ENCODE measurements at regions not wholly inside any gene's neighbourhood (a gene's known extent, or its start where the extent isn't known, plus 50 kb on each side); places are given as distances from the start of the nearest gene placed in this dataset.

DNA sequence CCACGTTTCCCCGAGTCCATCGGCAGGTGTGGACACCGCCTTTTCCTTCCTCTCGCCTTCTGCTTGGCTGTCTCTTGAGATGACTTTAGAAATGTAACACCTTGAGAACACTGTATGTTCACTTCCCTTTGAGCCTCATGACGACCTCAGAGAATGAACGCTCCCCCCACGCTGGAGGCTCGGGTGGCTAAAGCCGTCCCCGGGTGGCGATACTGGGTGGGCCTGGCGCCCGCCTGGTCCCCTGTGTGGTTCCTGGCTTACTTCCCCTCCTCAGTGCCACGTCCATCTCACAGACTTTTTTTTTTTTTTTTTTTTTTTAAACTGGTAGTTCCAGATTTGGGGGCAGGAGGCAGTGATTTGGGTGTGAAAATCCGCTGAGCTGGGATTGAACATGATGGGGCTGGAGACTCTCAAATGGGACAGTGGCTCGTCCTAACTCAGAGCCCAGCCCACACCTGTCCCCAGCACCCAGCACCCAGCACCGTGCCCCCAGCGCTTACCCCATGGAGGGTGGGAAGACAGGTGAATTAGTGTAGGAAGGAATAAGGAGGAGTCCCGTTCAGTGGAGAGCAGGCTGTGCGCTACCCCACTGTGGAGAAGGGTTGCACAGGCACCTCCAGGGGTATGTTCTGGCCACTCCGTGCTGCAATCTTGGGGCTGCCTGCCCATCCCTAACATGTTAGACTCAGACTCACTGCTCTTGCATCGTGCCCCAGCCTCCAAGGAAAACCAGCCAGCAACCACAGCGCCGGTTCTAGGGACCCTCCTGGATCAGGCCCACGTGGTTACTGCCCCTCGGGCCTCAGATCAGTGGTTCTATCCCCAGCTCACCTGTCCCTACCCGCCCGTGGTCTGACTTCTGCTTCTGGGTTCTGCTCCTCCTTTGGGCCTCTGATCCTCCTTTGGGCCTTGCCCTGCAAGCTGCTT, 174.0 kb downstream of the ASB1 start:
- DNase-seq, result no peak

DNA sequence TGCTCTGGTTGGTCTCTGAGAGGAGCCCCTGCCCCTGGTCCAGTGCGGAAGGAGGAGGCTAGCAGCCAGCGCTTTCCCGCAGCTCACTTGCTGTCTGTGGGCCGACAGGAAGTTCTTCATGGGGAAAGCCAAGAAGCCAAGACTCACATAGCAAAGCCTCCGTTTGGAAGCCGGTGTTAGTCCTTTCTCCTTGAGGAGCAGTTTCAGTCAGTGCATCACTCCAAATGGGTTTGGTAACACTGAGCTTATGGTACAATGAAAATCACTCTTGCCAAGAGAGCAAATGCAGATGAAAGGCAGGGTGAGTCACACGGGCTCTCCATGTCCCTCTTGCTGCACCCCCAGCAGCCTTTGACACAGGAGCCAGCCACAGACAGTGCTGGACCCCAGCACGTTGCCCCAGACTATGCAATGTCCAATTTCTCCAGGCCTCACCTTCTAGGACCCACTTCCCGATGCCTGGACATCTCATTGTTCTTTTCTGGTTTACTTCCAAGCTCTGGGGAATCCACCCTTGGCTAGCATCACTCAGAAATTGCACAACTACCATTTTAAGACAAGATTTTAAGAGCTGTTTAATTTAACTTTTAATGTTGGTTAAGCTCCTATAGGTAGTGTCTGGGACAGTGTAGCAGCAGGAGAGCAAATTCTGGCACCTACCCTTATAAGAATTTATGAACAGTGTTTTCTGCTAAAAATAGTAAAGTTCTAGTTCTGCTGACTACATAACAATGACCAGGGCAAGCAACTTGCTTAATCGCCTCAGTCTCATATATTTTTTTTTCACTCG, 174.9 kb downstream of the ASB1 start:
- DNase-seq, result no peak

DNA sequence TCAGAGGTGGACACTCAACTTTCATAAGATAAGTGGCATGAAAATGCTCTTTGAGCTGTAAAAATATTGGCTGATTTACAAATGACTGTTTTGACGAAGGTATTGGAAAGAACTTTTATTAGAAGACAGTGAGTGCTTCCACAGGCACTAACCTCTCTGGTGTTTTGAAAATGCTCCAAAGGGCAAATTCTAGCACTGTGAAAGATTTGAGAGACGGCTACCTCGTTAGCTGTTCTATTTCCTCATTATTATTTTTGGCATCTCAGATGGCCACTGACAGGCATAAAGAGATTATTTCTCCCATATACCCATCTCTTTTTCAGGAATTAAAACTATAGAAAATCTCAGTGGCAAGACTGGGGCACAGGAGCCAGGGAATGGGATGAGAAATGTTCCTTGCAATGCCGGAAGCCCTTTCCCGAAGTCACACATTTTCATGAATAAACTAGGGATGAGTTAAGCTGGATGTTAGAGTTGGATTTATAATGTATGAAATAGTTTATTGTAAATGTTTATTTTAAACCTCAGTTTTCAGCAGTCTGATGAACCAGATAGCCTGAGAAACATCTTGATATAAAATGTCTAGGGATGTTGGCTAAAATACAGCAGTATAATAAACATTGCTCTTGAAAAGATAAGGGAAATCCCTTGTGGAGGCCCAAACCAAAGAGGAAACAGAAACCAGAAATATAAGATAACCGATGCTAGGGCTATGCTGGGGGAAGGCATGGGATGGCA, 175.7 kb downstream of the ASB1 start:
- no peak for DNase-seq

DNA sequence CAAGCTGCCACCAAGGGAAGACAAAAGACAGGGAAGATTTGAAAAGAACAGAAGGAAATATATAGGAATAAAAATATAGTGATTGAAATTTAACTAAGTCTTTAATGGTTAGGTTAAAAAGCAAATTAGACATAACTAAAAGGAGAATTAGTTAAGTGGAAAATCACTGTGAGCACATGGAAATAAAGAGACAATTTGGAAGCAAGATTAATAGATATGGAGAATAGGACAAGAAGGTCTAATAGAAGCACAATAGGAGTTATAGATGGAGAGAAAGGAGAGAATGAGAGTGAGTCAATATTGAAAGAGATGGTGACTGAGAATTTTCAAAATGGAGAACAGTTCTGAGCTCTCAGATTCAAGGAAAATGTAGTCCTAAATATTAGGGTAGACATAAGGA, 176.9 kb downstream of the ASB1 start:
- DNase-seq, result no peak

DNA sequence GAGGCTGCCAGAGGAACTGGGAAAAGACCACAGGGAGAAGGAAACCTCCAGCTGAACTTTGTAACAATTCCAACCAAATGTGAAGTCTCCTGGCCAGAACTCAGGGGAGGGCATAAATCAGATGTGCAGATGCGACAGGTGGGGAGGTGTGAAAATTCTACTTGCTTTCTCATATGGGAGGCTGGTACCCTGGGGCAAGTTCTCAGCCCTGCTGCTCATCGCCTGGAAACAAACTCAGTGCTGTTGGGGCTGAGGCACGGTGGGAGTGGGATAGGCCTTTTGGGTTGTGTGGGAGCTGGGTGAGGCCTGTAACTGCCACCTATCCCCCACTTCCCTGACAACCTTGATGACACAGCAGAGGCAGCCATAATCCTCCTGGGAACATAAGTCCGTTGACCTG, 179.6 kb downstream of the ASB1 start:
- no peak for DNase-seq

DNA sequence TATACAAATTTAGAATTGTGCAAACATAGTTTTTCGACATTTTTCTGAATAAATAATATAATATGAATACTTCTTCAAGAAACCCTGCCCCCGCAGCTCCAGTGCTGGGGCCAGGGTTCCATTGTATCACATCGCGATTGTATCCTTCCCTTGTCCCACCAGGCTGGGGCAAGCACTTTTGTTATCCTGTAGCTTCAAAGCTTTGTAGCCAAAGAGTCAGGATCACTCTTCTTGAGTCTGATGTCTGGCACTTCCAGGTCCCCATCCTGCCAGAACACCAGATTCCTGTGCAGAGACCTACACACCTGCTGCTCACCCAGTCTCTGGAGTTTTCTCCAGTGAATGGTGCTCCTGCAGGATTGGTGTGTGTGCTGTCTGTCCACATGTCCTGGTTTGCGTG, 186.9 kb downstream of the ASB1 start:
- no peak for DNase-seq

DNA sequence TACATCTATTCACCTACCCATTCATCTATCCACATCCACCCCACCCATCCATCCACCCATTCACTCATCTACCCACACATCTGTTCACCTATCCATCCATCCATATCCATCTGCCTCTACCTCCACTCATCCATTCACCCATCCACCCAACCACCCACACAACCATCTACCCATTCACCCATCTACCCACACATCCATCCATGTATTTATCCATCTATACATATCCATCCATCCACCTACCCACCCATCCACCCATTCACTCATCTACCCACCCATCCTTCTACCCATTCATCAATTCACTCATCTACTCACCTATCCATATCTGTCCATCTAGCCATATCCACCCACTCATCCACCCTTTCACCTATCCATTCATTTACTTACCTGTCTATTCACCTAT, 187.6 kb downstream of the ASB1 start:
- DNase-seq, result no peak

DNA sequence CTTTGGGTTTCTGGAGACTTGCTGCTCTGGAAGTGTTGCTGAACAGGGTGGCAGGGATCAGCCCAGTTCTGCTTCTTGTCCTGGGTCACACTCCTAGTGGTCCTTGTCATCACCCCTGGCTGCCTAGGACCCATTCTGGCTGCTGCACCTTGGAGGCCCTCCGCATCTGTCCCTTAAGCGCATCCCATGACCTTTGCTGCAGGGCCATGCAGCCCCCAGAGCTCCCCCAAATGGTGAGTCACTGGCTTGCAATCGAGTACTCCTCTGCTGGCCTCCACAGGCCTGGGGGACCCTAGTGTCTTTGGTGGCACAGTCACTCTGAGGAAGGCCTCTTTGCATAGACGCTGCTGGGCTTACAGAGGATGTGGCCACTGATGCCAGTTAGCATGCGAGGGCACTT, 188.5 kb downstream of the ASB1 start:
- DNase-seq, result no peak

DNA sequence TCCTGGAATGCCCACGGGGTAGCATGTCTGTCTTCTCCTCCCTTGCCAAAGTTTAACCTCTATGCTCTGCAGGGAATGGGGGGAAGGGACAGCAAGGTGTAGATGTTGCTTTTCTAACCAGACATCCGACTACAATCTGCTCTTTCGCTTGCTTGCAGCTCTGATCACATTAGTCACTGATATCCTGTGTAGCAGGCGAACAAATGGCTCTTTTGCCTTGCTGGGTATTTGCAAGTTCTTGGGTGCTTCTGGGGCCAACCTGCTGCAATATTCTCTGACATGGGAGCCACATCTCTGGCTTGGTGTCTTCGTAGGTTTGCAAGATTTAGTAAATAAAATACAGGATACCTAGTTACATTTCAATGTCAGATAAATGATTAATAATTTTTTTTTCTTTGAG, 190.0 kb downstream of the ASB1 start:
- no peak for DNase-seq

DNA sequence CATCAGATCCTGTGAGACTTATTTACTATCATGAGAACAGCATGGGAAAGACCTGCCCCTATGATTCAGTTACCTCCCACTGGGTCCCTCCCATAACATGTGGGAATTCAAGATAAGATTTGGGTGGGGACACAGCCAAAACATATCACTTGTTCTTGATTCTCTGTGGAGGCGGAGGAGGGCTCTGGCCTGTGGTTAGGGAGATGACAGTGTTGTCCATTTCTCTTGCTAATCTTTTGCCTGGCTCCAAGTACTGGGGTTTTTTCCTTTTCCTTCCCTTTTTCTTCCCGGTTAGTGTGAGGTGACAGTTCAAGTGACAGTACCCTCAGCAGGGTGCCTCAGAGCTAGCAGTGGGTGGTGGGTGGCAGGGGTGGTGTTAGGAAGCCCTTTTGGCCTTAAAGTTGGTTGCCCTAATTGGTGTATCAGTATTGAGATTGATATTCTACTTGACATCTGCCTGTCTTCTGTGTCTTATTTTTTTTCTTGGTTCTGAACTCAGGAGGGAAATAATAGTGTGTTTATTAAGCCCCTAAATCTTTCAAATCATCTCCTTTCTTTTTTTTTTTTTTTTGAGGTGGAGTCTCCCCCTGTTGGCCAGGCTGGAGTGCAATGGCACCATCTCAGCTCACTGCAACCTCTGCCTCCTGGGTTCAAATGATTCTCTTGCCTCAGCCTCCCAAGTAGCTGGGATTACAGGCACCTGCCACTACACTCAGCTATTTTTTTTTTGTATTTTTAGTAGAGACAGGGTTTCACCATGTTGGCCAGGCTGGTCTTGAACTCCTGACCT, 192.0 kb downstream of the ASB1 start:
- DNase-seq, result peak; percentile 3 to 8

DNA sequence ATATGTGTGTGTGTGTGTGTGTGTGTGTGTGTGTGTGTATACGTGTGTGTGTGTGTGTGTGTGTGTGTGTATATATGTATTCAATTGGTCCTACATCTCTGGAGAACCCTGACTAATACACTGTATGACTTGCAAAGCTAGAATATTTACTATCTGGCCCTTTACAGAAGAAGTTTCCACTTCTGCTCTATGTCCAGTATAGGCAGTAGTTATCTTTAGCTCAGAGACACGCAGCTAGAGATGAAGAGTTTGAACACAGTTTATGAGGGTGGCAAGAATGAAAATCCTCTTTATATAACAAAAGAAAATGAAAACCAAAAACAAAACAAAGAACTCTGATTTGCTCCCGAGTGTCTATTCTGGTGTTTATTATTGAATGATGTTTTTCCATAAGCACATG, 201.2 kb downstream of the ASB1 start:
- no peak for DNase-seq

DNA sequence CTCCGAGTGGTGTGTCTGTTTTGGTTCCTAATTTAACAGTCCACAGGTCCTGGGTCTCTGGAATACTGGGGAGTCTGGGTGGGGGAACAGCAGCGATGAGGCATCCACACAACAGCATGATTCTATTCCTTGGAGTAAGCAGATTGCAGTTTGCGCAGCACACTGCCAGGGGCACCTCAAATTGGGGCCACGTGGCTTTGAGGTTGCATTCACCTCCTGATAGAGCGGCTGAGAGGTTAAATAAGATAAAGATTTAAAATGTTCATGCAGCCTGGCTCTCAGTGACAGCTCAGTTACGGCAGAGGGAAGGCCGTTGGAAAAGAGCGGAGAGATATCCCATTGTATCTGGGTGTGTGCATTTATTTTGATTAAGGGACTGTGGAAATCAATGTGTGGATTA, 202.3 kb downstream of the ASB1 start:
- DNase-seq, result no peak

DNA sequence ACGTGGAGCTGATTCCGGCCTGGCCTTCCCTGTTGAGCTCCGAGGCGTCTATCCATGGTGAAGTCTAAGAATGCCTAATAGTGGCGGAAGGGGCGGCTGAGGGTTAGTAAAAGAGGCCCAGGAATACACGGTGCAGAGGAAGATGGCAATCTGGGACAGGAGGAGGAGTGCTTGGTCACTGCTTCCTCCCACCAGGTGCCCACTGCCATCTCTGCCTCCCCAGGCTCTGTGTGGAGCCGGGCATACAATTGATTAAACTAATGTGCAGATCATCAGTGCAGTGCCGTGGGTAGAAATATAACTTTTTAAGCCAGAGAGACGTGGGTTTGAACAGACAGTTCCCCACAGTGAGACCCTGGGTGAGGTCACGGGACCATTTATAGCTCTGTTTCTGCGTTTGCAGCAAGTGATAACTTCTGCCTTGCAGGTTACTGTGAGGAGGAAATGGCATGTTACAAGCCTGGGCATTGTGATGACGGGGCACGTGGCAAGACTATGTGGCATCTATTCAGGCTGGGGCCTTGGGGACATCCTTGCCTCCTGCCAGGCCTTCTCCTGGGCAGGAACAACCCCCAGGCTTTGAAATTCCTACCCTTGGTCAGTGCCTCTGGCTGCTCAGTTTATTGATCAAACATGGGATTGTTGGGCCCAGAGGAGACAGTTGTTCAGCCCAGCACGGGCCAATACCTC, 204.9 kb downstream of the ASB1 start:
- no peak for DNase-seq

DNA sequence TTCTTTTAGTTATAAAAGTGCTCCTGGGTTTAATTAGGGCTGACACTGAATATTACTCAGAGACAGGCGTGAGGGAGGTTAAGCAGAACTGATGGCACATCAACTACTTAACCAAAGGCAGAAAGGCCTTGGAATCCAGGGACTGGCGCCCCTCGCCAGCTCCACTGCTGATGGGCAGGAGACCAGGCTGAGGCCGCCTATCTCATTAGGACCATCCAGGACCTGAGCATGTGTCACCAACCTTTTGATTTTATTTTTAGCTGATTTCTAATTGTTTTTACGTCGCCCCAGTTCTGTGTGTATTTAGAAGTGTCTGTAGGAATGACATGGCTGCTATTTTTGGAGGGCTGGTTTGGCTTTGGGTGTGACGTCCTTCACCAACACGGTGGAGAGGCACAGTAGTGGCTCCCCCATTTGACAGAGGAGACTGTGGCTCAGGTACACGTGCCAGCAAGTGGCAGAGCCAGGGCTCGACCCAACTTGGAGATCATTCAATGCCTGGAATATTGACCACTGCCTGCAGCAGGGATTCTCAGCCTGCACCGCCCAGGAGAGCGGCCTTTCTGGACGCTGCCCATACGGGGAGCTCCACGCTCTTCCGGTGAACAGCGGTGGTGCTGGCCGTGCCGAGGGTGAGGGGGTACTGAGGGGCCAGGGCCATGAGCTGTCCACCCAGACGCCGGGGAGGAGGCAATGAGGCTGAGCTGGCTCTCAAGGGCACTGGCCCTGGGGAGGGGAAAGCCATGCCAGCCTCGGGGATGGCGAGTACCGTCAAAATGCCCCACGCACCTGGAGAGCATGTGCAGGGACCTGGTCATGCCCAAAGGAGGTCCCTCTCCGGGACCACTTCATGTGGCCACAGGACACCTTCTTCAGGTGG, 205.7 kb downstream of the ASB1 start:
- DNase-seq, result no peak

DNA sequence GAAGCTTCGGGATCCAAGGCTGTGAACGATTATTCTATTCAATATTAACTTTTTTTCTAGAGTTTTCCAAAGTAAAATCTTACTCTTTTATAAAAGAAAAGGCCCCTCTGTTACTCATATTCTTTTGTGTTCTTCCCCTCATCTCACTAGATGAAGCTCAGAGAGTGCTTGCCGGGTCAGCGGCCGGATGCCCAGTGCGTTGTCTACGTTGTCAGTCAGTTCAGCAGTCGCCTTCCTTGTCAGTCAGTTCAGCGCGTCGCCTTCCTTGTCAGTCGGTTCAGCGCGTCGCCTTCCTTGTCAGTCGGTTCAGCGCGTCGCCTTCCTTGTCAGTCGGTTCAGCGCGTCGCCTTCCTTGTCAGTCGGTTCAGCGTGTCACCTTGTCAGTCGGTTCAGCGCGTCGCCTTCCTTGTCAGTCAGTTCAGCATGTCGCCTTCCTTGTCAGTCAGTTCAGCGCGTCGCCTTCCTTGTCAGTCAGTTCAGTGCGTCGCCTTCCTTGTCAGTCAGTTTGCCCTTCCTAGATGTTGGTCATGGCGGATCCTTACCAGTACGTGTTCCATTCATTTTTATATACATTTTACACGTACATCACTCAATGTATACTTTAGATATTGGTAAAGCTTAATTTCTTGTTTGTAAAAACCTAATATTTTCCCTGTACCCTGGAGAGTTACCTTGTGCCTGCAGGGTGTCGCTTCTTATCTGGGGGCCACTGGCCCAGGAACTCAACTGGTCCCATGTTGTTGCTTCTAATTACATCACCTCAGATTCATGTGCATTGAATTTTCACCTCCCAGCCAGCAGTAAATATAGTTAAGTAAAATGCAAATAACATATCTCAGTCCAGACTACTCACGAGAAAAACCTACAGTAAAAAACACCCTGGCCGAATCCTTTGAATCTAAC, 206.9 kb downstream of the ASB1 start:
- no peak for DNase-seq

DNA sequence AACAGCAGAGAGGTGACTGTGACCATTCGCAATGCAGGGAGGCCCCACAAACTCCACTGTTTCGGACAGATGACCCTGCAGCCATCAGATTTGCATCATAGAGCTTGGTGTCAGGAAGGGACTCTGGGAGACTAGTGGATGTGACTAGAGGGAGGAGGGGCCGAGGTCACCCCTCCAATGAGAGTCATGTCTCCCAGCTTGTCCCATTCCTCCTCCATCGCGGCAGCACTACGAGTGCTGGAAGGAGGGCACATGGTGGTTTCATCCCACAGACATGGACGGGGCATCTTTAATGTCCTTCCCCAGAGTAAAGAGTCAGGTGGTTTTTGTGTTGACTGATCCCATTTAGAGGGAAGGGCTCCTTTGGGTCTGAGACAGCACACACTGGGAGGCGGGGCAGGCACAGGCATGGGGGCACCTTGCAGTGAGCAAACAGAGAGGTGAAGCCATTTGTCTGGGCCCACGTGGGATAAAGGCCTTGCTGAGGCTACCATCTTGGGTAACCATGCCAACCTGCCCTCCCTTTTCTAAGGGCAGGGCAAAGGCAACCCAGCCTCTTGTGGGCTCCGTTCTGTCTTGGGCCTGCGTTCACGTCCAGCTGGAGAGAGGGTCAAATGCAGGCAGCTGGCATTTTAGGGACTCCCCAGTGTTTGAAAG, 208.1 kb downstream of the ASB1 start:
- no peak for DNase-seq

DNA sequence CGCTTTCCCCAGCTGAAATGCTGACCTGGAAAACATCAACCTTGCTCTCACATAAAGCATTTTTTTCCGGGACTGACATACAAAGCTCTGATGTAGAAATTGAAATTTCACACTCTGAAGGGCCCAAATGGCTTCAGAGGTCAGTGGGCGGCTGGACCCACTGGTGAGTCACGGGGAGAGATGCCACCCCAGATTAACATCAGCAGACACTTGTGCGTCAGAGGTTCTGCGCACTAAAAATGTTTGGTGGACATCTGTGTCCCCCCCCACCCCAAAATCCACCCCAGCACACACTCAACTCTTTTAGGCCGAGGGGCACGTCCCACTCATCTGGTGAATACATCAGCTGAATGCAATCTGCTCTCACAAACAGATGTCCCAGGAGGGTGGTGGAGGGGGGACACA, 208.9 kb downstream of the ASB1 start:
- no peak for DNase-seq

DNA sequence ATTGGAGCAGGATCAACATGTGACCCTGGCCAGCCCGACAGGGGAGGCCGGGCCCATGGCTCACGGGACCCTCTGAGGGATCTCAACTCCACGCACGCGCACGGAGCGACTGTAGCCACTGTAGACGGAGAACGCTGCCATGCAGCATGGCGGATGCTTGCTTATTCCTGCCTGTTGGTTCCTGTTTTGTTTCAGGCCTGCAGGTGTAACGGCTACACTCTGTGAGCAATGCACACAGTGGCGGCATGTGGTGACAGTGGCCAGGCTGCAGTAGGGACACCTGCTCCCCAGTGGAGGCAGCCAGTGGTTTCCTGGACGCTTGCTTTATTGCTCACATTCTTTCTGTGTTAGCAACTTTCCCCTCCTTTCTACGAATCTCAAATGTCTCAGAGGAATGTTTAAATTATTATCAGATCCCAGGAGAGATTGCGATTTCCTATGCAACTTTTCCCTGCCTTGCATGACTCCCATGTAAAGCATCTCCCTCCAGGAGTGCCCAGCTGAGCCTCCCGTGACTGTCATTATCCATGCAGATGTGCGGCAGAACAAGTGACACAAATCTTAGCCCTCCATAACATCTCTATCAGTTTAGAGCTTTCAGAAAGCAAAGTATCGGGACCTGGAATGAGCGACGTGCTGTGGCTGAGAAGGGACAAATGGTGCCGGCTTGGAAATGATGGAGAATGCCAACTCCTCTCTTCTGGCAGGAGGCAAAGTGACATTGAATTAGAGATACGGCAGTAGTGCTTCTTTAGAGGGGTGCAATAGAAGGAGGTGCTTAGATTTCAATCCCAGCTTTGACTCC, 209.7 kb downstream of the ASB1 start:
- DNase-seq, result no peak
